H1 (cell line): ENCODE measurements at regions not wholly inside any gene's neighbourhood (a gene's known extent, or its start where the extent isn't known, plus 50 kb on each side); places are given as distances from the start of the nearest gene placed in this dataset.

Source experiments
- CTCF ChIA-PET: fragments of 300-600 bp; sonication (Branson Sonifier 250); formaldehyde crosslinking; loops from one replicate; lab custom pipeline; 2021; ENCODE audit not compliant: partially characterized antibody; lab: Charles Lee
- POLR2A ChIA-PET: fragments of 300-600 bp; sonication (Branson Sonifier 250); formaldehyde crosslinking; loops from one replicate; lab custom pipeline; 2021; ENCODE audit warnings: inconsistent platforms; ENCODE audit not compliant: partially characterized antibody; lab: Charles Lee
- DNase-seq, 2 experiments: peaks; one replicate each; pipeline versions ENCODE4 v3.0.0 to v3.0.0-alpha.2; 2010 to 2022; ENCODE audit warnings: low spot score in 2 of 2, low read depth in 1 of 2, mixed read lengths in 1 of 2
- FAIRE-seq: peaks from 2 replicates; lab custom pipeline; 2011; peaks lifted over from hg19 to GRCh38; lab: Jason Lieb, UNC
- H2AFZ ChIP-seq: 2 replicates; pipeline ENCODE4 v1.8.1; 2012; ENCODE audit warnings: low read length, inconsistent platforms
- H2AK5ac ChIP-seq: 2 replicates; pipeline ENCODE4 v1.6.1; 2013; ENCODE audit warnings: low read depth, low read length
- H2BK120ac ChIP-seq: replicated peaks from 2 replicates; pipeline ENCODE3; 2013; ENCODE audit warnings: low read depth, low read length, inconsistent platforms
- H2BK12ac ChIP-seq: 2 replicates; pipeline ENCODE4 v1.6.1; 2013; ENCODE audit warnings: low read depth, low read length
- H2BK15ac ChIP-seq: 2 replicates; pipeline ENCODE4 v1.6.1; 2013; ENCODE audit warnings: low read length
- H2BK20ac ChIP-seq: 2 replicates; pipeline ENCODE4 v1.6.1; 2013; ENCODE audit warnings: low read length
- H2BK5ac ChIP-seq: 2 replicates; pipeline ENCODE4 v1.6.1; 2013; ENCODE audit warnings: low read depth, low read length
- H3K14ac ChIP-seq: 2 replicates; pipeline ENCODE4 v1.6.1; 2013; ENCODE audit warnings: inconsistent platforms; ENCODE audit not compliant: insufficient read length
- H3K18ac ChIP-seq: 2 replicates; pipeline ENCODE4 v1.6.1; 2013; ENCODE audit warnings: low read length; ENCODE audit errors: extremely low read depth
- H3K23ac ChIP-seq: 2 replicates; pipeline ENCODE4 v1.6.1; 2013; ENCODE audit warnings: inconsistent platforms; ENCODE audit not compliant: insufficient read length
- H3K23me2 ChIP-seq: 2 replicates; pipeline ENCODE4 v1.6.1; 2013; ENCODE audit warnings: low read depth, low read length
- H3K27ac ChIP-seq: 2 replicates; pipeline ENCODE4 v1.6.1; 2011; ENCODE audit warnings: low read depth, low read length, inconsistent platforms
- H3K27me3 ChIP-seq, 4 experiments: replicated peaks in 1 of 4; 1 replicate in 1 of 4; 2 replicates in 3 of 4; pipeline versions ENCODE4 v1.6.1 to v1.8.1; 2011 to 2013; ENCODE audit warnings: low read length in 3 of 4, mild to moderate bottlenecking in 3 of 4, inconsistent platforms in 2 of 4, mixed read lengths in 2 of 4, moderate library complexity in 1 of 4; ENCODE audit not compliant: control insufficient read depth in 3 of 4, insufficient read depth in 3 of 4; ENCODE audit errors: extremely low read depth in 1 of 4
- H3K36me3 ChIP-seq, 4 experiments: 2 replicates each; pipeline versions ENCODE4 v1.6.1 to v1.8.1; 2011 to 2013; ENCODE audit warnings: mild to moderate bottlenecking in 4 of 4, low read length in 3 of 4, moderate library complexity in 2 of 4, control low read depth in 1 of 4, inconsistent platforms in 1 of 4; ENCODE audit not compliant: insufficient read depth in 4 of 4, control insufficient read depth in 2 of 4
- H3K4ac ChIP-seq: replicated peaks from 2 replicates; pipeline ENCODE3; 2013; ENCODE audit warnings: low read length, low read depth, mixed read lengths, inconsistent platforms; ENCODE audit not compliant: insufficient read length
- H3K4me1 ChIP-seq, 4 experiments: replicated peaks in 1 of 4; 1 replicate in 1 of 4; 2 replicates in 3 of 4; pipeline versions ENCODE4 v1.6.1 to v1.8.1; 2011 to 2013; ENCODE audit warnings: low read length in 3 of 4, inconsistent platforms in 2 of 4, mixed read lengths in 1 of 4; ENCODE audit not compliant: insufficient read depth in 4 of 4, control insufficient read depth in 3 of 4
- H3K4me2 ChIP-seq, 2 experiments: 2 replicates each; pipeline versions ENCODE4 v1.6.1 to v1.8.1; 2011 to 2013; ENCODE audit warnings: low read depth in 2 of 2, low read length in 2 of 2, control low read depth in 1 of 2, inconsistent platforms in 1 of 2, mild to moderate bottlenecking in 1 of 2; ENCODE audit not compliant: insufficient read depth in 1 of 2
- H3K4me3 ChIP-seq, 4 experiments: fragments of 200-600, 300-600 bp in 1 of 4; sonication (generic), shearing (Covaris generic), sonication (Bioruptor Twin) in 1 of 4; 2 replicates each; pipeline versions ENCODE4 v1.5.1 to v1.8.1; 2011 to 2016; ENCODE audit warnings: low read length in 4 of 4, low read depth in 3 of 4, control low read depth in 2 of 4, inconsistent platforms in 2 of 4, mild to moderate bottlenecking in 2 of 4, mixed read lengths in 1 of 4, moderate library complexity in 1 of 4; ENCODE audit not compliant: insufficient read depth in 2 of 4; ENCODE audit errors: extremely low read depth in 1 of 4
- H3K56ac ChIP-seq: replicated peaks from 2 replicates; pipeline ENCODE3; 2013; ENCODE audit warnings: low read depth, mild to moderate bottlenecking, mixed read lengths, low read length, inconsistent platforms; ENCODE audit not compliant: insufficient read length
- H3K79me1 ChIP-seq: 2 replicates; pipeline ENCODE4 v1.6.1; 2013; ENCODE audit warnings: low read depth, low read length, control low read depth
- H3K79me2 ChIP-seq, 2 experiments: 2 replicates each; pipeline versions ENCODE4 v1.6.1 to v1.8.1; 2012 to 2013; ENCODE audit warnings: low read length in 2 of 2, mild to moderate bottlenecking in 2 of 2, inconsistent platforms in 1 of 2; ENCODE audit not compliant: insufficient read depth in 2 of 2, control insufficient read depth in 1 of 2
- H3K9ac ChIP-seq, 4 experiments: replicated peaks in 1 of 4; 1 replicate in 1 of 4; 2 replicates in 3 of 4; pipeline versions ENCODE4 v1.6.1 to v1.8.1; 2011 to 2013; ENCODE audit warnings: low read depth in 3 of 4, low read length in 3 of 4, control low read depth in 2 of 4, mild to moderate bottlenecking in 2 of 4, moderate library complexity in 2 of 4, inconsistent platforms in 1 of 4; ENCODE audit errors: extremely low read depth in 1 of 4
- H3K9me3 ChIP-seq, 2 experiments: 2 replicates each; pipeline versions ENCODE4 v1.6.1 to v1.8.1; 2012 to 2013; ENCODE audit warnings: mild to moderate bottlenecking in 2 of 2, moderate library complexity in 2 of 2, control low read depth in 1 of 2, inconsistent platforms in 1 of 2, low read depth in 1 of 2, low read length in 1 of 2, mixed read lengths in 1 of 2; ENCODE audit not compliant: insufficient read depth in 2 of 2
- H4K20me1 ChIP-seq, 2 experiments: replicated peaks in 1 of 2; 2 replicates each; pipeline versions ENCODE3 to v1.8.1; 2011 to 2013; ENCODE audit warnings: inconsistent platforms in 2 of 2, low read length in 2 of 2, mild to moderate bottlenecking in 1 of 2; ENCODE audit not compliant: insufficient read depth in 2 of 2, control insufficient read depth in 1 of 2
- H4K5ac ChIP-seq: 2 replicates; pipeline ENCODE4 v1.6.1; 2013; ENCODE audit warnings: low read length, low read depth, mixed read lengths, inconsistent platforms; ENCODE audit not compliant: insufficient read length
- H4K8ac ChIP-seq: 2 replicates; pipeline ENCODE4 v1.8.0; 2013; ENCODE audit warnings: mild to moderate bottlenecking, moderate library complexity, low read length, inconsistent platforms; ENCODE audit not compliant: insufficient read depth; ENCODE audit errors: extremely low read depth
- H4K91ac ChIP-seq: replicated peaks from 2 replicates; pipeline ENCODE3; 2013; ENCODE audit warnings: low read length, mixed read lengths, inconsistent platforms; ENCODE audit not compliant: insufficient read length
- BCL11A ChIP-seq, 2 experiments: IDR thresholded peaks; one replicate each; pipeline ENCODE4 v1.6.1; 2011; ENCODE audit warnings: low read depth in 2 of 2, low read length in 2 of 2, mild to moderate bottlenecking in 2 of 2
- EP300 ChIP-seq, 2 experiments: IDR thresholded peaks; 1 replicate in 1 of 2; 2 replicates in 1 of 2; pipeline ENCODE4 v1.6.1; 2011 to 2012; ENCODE audit warnings: low read depth in 2 of 2, low read length in 2 of 2, mild to moderate bottlenecking in 2 of 2, borderline replicate concordance in 1 of 2, inconsistent platforms in 1 of 2, moderate library complexity in 1 of 2
- HDAC6 ChIP-seq: IDR thresholded peaks from one replicate; pipeline ENCODE4 v1.7.1; 2012; ENCODE audit warnings: low read depth, mild to moderate bottlenecking, inconsistent platforms, low read length, moderate library complexity
- JUN ChIP-seq: IDR thresholded peaks from 2 replicates; pipeline ENCODE4 v1.6.1; 2011; ENCODE audit warnings: low read depth, mild to moderate bottlenecking, improper control_type of control experiment, low read length
- SP2 ChIP-seq: IDR thresholded peaks from 2 replicates; pipeline ENCODE4 v1.6.1; 2012; ENCODE audit warnings: mild to moderate bottlenecking, low read length, inconsistent platforms
- SP4 ChIP-seq: IDR thresholded peaks from 2 replicates; pipeline ENCODE4 v1.6.1; 2012; ENCODE audit warnings: low read length, inconsistent platforms
- TAF7 ChIP-seq: optimal IDR thresholded peaks from 2 replicates; pipeline ENCODE3; 2011; ENCODE audit warnings: low read depth, mild to moderate bottlenecking, inconsistent platforms, low read length, moderate library complexity, borderline replicate concordance
- TCF12 ChIP-seq: IDR thresholded peaks from 2 replicates; pipeline ENCODE4 v1.6.1; 2011; ENCODE audit warnings: low read depth, mild to moderate bottlenecking, low read length
- WGBS, 2 experiments: shearing (Covaris generic) in 1 of 2; methylation state at CpG; one replicate each; pipeline versions ENCODE4 v1.1.6 to v1.1.7; 2013 to 2015; ENCODE audit warnings: low lambda C conversion rate in 2 of 2, mixed read lengths in 2 of 2, inconsistent platforms in 1 of 2, low coverage in 1 of 2, missing lambda C conversion rate in 1 of 2; ENCODE audit not compliant: insufficient replicate concordance in 2 of 2, insufficient coverage in 1 of 2, insufficient read length in 1 of 2; ENCODE audit errors: extremely low coverage in 1 of 2, missing lambda C conversion rate in 1 of 2; 5-methylcytosine and 5-hydroxymethylcytosine counted together

DNA sequence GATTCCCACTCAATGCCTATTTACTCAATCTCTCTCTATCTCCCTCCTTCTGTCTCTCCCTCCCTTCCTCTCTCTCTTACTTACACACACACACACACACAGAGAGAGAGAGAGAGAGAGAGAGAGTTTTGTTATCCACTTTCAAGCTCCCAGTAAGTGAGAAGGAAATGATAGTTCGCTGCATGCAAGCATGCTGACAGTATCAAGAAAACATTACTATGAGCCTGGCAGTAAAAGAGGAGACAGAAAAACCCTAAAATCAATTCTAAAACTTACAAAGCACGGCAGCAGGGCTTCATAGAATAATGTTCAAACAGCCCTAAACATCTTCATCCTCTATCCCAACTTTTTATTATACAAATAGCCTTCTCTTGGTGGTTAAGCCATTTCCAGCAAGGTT is 171.9 kb downstream of the FOXO1 start:
- no peak overlapping the region for H2AFZ ChIP-seq
- ChIA-PET POLR2A (no interaction called here), CTCF (interaction anchor here (0.7 kb wide), 1 partner anchor 11 kb away, joined by 5 read pairs; no protein-coding TSS in a partner anchor)
- H3K4me2 ChIP-seq = no peak overlapping the region
- H3K4ac ChIP-seq = no peak overlapping the region
- H3K18ac ChIP-seq = no peak overlapping the region
- no peaks in the 10 kb centered on the region for H3K36me3 ChIP-seq
- no peak overlapping the region for H3K9ac ChIP-seq
- no peak overlapping the region for H2BK12ac ChIP-seq
- no peak overlapping the region for H2AK5ac ChIP-seq
- H2BK120ac ChIP-seq = no peak overlapping the region
- H4K20me1 ChIP-seq = no peaks in the 10 kb centered on the region
- no peak overlapping the region for H2BK20ac ChIP-seq
- H3K79me2 ChIP-seq = no peaks in the 10 kb centered on the region
- no peak overlapping the region for H3K27ac ChIP-seq
- no peak overlapping the region for H3K14ac ChIP-seq
- H3K79me1 ChIP-seq = no peaks in the 10 kb centered on the region
- H3K56ac ChIP-seq = no peak overlapping the region
- H3K4me1 ChIP-seq = peaks cover 0 to 3% (median 0%) of the 10 kb centered on the region in 4 experiments; a peak in 1 of 7 replicates
- H4K5ac ChIP-seq = no peak overlapping the region
- H3K27me3 ChIP-seq = no peaks in the 10 kb centered on the region; a peak in 1 of 7 replicates
- H2BK5ac ChIP-seq = no peak overlapping the region
- H3K23me2 ChIP-seq = no peaks in the 10 kb centered on the region
- H3K23ac ChIP-seq = no peak overlapping the region
- no peak for DNase-seq
- FAIRE-seq = no peak
- no peak overlapping the region for H4K8ac ChIP-seq
- 73% methylated on average over 2 of the region's 2 CpGs; no CpG with 5 or more reads in 1 of the 2 experiments for WGBS, 2 experiments
- no peak for TF ChIP-seq HDAC6
- TF ChIP-seq JUN = no peak
- no peak for TF ChIP-seq EP300 (IDR thresholded peaks at IDR 0.05; ENCODE audit: borderline replicate concordance in 1 of 2, low read depth in 2 of 2, low read length in 2 of 2)
- no peak for TF ChIP-seq SP2
- TF ChIP-seq SP4 = no peak
- no peak for TF ChIP-seq BCL11A (IDR thresholded peaks at IDR 0.05; ENCODE audit: low read depth in 2 of 2, low read length in 2 of 2)
- no peak for TF ChIP-seq TAF7
- TF ChIP-seq TCF12 = no peak
- no peak overlapping the region for H4K91ac ChIP-seq
- no peak overlapping the region for H2BK15ac ChIP-seq
- no peaks in the 10 kb centered on the region for H3K9me3 ChIP-seq
- H3K4me3 ChIP-seq = no peak overlapping the region
